ENCODE measurements at regions not wholly inside any gene's neighbourhood (a gene's known extent, or its start where the extent isn't known, plus 50 kb on each side); places are given as distances from the start of the nearest gene placed in this dataset.

DNA sequence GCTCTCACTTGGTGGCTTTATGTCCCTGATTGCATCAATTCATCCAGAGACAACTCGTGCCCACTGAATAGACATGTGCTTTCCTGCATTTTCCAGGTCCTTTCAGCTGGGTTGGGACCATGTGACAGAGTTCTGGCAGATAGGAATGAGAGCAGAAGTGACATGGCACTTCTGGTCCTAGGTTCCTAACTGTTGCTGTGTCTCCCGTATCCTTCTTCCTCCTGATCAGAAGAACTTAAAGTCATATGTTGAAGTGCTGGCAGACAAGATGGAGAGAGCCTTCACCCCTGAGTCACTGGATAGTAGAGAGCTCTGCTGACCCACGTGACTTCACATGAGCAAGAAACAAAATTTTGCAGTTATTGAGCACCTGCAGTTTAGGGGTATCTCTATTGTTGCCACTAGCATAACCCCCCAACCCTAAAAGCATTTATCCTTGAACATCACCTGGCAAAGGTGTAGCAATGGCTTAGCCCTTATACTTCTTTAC, 80.0 kb downstream of the NREP start:
- peaks cover 18% of the 10 kb centered on the region for H3K4me1 ChIP-seq
- no peaks in the 10 kb centered on the region for H3K9me3 ChIP-seq
- no peak for DNase-seq (ENCODE audit: extremely low spot score in 2 of 2)
- H3K27me3 ChIP-seq = no peaks in the 10 kb centered on the region
- TF ChIP-seq, protein P1, sequence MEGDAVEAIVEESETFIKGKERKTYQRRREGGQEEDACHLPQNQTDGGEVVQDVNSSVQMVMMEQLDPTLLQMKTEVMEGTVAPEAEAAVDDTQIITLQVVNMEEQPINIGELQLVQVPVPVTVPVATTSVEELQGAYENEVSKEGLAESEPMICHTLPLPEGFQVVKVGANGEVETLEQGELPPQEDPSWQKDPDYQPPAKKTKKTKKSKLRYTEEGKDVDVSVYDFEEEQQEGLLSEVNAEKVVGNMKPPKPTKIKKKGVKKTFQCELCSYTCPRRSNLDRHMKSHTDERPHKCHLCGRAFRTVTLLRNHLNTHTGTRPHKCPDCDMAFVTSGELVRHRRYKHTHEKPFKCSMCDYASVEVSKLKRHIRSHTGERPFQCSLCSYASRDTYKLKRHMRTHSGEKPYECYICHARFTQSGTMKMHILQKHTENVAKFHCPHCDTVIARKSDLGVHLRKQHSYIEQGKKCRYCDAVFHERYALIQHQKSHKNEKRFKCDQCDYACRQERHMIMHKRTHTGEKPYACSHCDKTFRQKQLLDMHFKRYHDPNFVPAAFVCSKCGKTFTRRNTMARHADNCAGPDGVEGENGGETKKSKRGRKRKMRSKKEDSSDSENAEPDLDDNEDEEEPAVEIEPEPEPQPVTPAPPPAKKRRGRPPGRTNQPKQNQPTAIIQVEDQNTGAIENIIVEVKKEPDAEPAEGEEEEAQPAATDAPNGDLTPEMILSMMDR (IDR thresholded peaks at IDR 0.05) = no peak
- no peak for TF ChIP-seq POLR2A (IDR thresholded peaks at IDR 0.05)
- TF ChIP-seq POLR2AphosphoS5 (IDR thresholded peaks at IDR 0.05; ENCODE audit: insufficient read depth in 1 of 2, low read depth in 1 of 2) = no peak
- H3K27ac ChIP-seq = no peak overlapping the region
- no peaks in the 10 kb centered on the region for H3K36me3 ChIP-seq
- intact Hi-C loops (cut with DNase I) = no loop called here
- H3K4me3 ChIP-seq = no peak overlapping the region

DNA sequence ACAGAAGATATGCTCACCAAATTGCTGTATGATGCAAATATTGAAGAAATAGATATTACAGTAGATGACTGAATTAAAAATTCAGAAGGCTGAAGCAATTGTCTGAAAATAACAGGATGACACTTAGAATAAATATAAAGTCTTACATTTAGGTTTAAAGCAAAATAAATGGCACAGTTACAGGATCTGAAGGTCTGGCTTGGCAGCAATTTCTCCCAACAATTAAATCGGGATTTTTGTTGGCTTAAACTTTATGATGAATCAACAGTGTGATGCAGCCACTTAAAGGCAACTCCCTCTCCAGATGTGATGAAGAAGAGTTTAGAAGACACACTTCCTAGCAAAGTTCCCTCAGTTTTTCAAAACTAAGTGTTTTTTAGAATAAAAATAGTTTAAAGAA, 80.5 kb downstream of the NREP start:
- Histone ChIP-seq H3K27ac (no peak overlapping the region), H3K4me3 (no peak overlapping the region), H3K36me3 (no peaks in the 10 kb centered on the region), H3K4me1 (peaks cover 13% of the 10 kb centered on the region), H3K27me3 (no peaks in the 10 kb centered on the region), H3K9me3 (no peaks in the 10 kb centered on the region)
- no peak for DNase-seq (ENCODE audit: extremely low spot score in 2 of 2)
- TF ChIP-seq, protein P1 (IDR thresholded peaks at IDR 0.05) = no peak
- TF ChIP-seq POLR2A (IDR thresholded peaks at IDR 0.05) (no peak), POLR2AphosphoS5 (IDR thresholded peaks at IDR 0.05; ENCODE audit: insufficient read depth in 1 of 2, low read depth in 1 of 2) (no peak)
- intact Hi-C loops (cut with DNase I) = no loop called here

DNA sequence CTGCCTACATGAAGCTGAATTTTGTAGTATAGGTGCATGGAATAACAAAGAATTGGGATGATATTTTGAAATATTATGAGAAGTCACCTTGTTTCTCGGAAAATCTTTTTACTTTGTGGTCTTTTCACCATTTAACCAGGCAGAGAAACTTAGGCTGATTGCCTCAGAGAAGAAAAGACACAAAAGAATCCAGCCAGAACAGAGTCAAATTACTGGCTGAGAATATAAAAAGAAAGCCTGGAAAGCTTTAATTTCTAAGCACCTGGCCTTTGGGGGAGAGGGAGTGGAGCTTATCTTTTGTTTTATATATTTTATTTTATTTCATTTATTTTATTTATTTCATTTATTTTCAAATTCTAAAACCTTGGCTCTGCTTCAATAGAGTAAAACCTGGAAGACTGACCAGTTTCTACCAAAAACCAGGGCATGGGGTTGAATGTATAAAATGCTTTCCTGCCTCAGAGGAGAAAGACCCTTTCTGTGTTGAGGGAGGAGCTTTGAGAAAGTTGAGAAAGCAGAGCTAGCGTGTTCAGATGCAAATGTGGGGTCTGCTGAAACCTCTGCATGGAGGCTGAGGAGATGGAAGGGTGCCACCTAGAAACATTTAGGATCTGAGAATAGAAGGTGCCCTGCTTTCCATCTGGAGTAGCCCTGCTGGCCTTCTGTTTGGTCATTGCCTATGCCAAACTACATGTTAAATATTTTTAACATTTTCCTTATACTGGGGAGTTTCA, 81.6 kb downstream of the NREP start:
- H3K9me3 ChIP-seq = no peaks in the 10 kb centered on the region
- peaks cover 2% of the 10 kb centered on the region for H3K4me1 ChIP-seq
- intact Hi-C loops (cut with DNase I) = no loop called here
- no peak overlapping the region for H3K27ac ChIP-seq
- H3K36me3 ChIP-seq = no peaks in the 10 kb centered on the region
- no peaks in the 10 kb centered on the region for H3K27me3 ChIP-seq
- TF ChIP-seq POLR2AphosphoS5 (IDR thresholded peaks at IDR 0.05; ENCODE audit: insufficient read depth in 1 of 2, low read depth in 1 of 2) (no peak), POLR2A (IDR thresholded peaks at IDR 0.05) (no peak)
- TF ChIP-seq, protein P1 (IDR thresholded peaks at IDR 0.05) = no peak
- DNase-seq (ENCODE audit: extremely low spot score in 2 of 2) = no peak
- H3K4me3 ChIP-seq = no peak overlapping the region

DNA sequence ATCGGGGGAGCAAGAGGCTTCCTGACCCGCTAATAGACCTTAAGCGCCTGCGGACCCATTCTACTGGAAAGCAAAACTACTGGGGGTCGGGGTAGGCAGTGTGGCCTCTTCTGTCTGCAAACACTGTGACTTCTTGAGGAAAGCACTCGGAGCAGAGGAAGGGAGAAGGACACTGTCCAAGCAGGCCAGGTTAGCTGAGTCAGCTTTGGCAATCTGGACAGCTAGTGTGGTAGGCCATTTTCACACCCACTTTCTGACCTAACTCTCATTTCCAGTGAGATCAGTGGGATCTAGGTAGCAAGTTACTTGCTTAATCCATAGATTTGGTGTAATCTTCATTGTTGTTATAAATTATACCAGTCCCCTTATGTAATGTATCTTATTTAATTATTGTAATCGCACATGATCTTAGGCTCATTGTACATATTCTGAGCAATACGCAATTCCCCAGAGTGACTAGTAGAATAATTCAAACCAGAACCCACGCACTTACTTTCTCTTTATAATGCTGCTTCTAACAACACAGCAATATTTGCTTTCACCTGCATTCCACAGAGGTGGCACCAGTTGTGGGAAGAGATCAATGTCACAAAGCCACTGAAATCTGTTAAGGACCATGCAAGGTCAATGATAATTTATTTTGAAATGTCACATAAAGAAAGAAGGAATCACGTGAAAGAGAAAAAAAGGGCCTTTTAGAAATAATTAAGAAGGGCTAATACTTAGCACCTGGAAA, 82.9 kb downstream of the NREP start:
- H3K4me3 ChIP-seq = no peak overlapping the region
- no peaks in the 10 kb centered on the region for H3K4me1 ChIP-seq
- no peaks in the 10 kb centered on the region for H3K27me3 ChIP-seq
- no peak for DNase-seq (ENCODE audit: extremely low spot score in 2 of 2)
- no peaks in the 10 kb centered on the region for H3K9me3 ChIP-seq
- no peak overlapping the region for H3K27ac ChIP-seq
- intact Hi-C loops (cut with DNase I) = no loop called here
- H3K36me3 ChIP-seq = no peaks in the 10 kb centered on the region
- no peak for TF ChIP-seq POLR2AphosphoS5 (IDR thresholded peaks at IDR 0.05; ENCODE audit: insufficient read depth in 1 of 2, low read depth in 1 of 2)
- TF ChIP-seq POLR2A (IDR thresholded peaks at IDR 0.05) = no peak
- TF ChIP-seq, protein P1 (IDR thresholded peaks at IDR 0.05) = no peak

DNA sequence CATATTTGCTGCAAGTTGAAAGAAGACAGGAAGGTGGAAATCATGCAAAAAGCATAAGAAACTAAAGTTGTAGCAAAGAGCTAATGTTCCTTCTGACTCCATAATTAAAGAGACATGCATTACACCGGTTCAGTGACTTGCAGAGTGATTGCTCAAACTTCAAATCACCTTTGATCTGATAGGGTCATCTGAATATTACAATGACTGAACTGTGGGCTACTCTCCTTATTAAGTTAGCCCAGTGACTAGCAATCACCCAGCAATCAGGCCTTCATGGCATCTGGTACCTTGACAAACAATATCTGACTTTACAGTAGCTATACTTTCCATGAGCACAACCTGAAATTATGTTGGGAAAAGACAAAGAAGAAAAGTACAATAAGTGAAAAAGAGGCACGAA, 84.9 kb downstream of the NREP start:
- Histone ChIP-seq H3K9me3 (no peaks in the 10 kb centered on the region), H3K4me3 (no peak overlapping the region), H3K27me3 (no peaks in the 10 kb centered on the region), H3K4me1 (no peaks in the 10 kb centered on the region), H3K27ac (no peak overlapping the region), H3K36me3 (no peaks in the 10 kb centered on the region)
- TF ChIP-seq POLR2AphosphoS5 (IDR thresholded peaks at IDR 0.05; ENCODE audit: insufficient read depth in 1 of 2, low read depth in 1 of 2) (no peak), POLR2A (IDR thresholded peaks at IDR 0.05) (no peak)
- TF ChIP-seq, protein P1 (IDR thresholded peaks at IDR 0.05) = no peak
- DNase-seq (ENCODE audit: extremely low spot score in 2 of 2) = no peak
- intact Hi-C loops (cut with DNase I) = no loop called here

All from vagina (tissue), 2 donors.